HL-60 (cell line): ENCODE measurements at regions not wholly inside any gene's neighbourhood (a gene's known extent, or its start where the extent isn't known, plus 50 kb on each side); places are given as distances from the start of the nearest gene placed in this dataset.

Experiments used
- CTCF ChIP-seq: IDR thresholded peaks from one replicate; pipeline ENCODE4 v1.5.1; 2011; ENCODE audit warnings: low read length, control low read depth, inconsistent platforms; ENCODE audit not compliant: insufficient read depth
- GABPA ChIP-seq: IDR thresholded peaks from 2 replicates; pipeline ENCODE4 v1.6.1; 2012; ENCODE audit warnings: low read depth
- REST ChIP-seq: IDR thresholded peaks from 2 replicates; pipeline ENCODE4 v1.6.1; 2012; ENCODE audit warnings: low read depth; ENCODE audit not compliant: insufficient replicate concordance

- TF ChIP-seq CTCF (no peak), GABPA (no peak), REST (no peak)
These were observed 841.6 kb downstream of the MAT2B start for GRCh38 chr5:164346785-164347630.
